Thyroid gland (tissue), 4 donors: ENCODE measurements at regions not wholly inside any gene's neighbourhood (a gene's known extent, or its start where the extent isn't known, plus 50 kb on each side); places are given as distances from the start of the nearest gene placed in this dataset.

Experiments
- DNase-seq, 2 donors: peaks; one replicate each; pipeline ENCODE4 v3.0.0-alpha.2; 2019
- H3K27ac ChIP-seq, 3 donors: fragments of 200-600 bp; sonication (generic); 1 replicate in 2 of 3; 2 replicates in 1 of 3; pipeline ENCODE4 v1.5.1; 2016 to 2019; ENCODE audit warnings: mild to moderate bottlenecking in 1 of 3, moderate library complexity in 1 of 3
- H3K27me3 ChIP-seq: fragments of 200-600 bp; sonication (generic); one replicate; pipeline ENCODE4 v1.5.1; 2019
- H3K36me3 ChIP-seq, 2 donors: fragments of 200-600 bp; sonication (generic); one replicate each; pipeline ENCODE4 v1.5.1; 2016 to 2019
- H3K4me1 ChIP-seq, 2 donors: fragments of 200-600 bp; sonication (generic); one replicate each; pipeline ENCODE4 v1.5.1; 2017 to 2019
- H3K4me3 ChIP-seq, 3 donors: fragments of 200-600 bp; sonication (generic); replicated peaks in 1 of 3; 1 replicate in 2 of 3; 2 replicates in 1 of 3; pipeline ENCODE4 v1.5.1; 2016; ENCODE audit warnings: mild to moderate bottlenecking in 1 of 3
- H3K9me3 ChIP-seq: fragments of 200-600 bp; sonication (generic); one replicate; pipeline ENCODE4 v1.5.1; 2017
- POLR2A ChIP-seq, 2 donors: fragments of 450-650 bp; IDR thresholded peaks; one replicate each; pipeline ENCODE4 v1.6.1; 2017; ENCODE audit warnings: antibody characterized with exemption in 2 of 2, mild to moderate bottlenecking in 2 of 2, moderate library complexity in 1 of 2
- WGBS, 2 donors: methylation state at CpG; one replicate each; pipeline ENCODE4 v1.1.5; 2017; 5-methylcytosine and 5-hydroxymethylcytosine counted together
- intact Hi-C: fragments of 100-400 bp; cut with DNase I; formaldehyde crosslinking; loops from one replicate; pipeline ENCODE4 v1.15.1; 2023
- TF ChIP-seq, protein P1 (sequence below), 6 experiments: fragments of 200-600 bp in 3 of 6; fragments of 450-650 bp in 3 of 6; sonication (generic) in 3 of 6; IDR thresholded peaks; one replicate each; pipeline ENCODE4 v1.5.1; 2016 to 2019; ENCODE audit warnings: antibody characterized with exemption in 6 of 6, mild to moderate bottlenecking in 2 of 6, inconsistent platforms in 1 of 6, moderate library complexity in 1 of 6

DNA sequence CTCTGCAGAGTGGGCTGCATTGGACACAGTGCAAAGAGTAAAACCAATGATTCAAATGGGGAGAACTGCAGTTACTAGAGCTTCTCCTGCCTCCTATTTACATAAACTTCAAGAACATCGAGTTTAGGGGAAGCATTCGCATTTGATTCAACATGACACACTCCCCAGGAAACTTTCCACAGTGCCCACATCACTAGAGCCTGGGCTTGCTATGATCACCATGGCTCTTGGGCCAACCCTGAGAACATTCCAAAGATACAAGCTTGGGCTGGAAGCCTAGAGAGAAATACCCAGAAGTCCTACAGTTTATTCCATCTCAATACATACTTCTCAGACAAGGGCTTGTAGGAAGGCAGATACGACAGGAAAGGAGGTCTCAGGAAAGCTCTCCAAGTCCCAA lies 337.9 kb downstream of the CD83 start:
- Histone ChIP-seq H3K4me1 (peaks cover 0 to 5% of the 10 kb centered on the region in 2 donors), H3K27ac (no peak overlapping the region), H3K27me3 (no peaks in the 10 kb centered on the region), H3K9me3 (no peaks in the 10 kb centered on the region), H3K36me3 (no peaks in the 10 kb centered on the region), H3K4me3 (no peak overlapping the region)
- 83% methylated on average over 3 of the region's 3 CpGs for WGBS, 2 donors
- intact Hi-C loops = no loop called here
- TF ChIP-seq, protein P1, sequence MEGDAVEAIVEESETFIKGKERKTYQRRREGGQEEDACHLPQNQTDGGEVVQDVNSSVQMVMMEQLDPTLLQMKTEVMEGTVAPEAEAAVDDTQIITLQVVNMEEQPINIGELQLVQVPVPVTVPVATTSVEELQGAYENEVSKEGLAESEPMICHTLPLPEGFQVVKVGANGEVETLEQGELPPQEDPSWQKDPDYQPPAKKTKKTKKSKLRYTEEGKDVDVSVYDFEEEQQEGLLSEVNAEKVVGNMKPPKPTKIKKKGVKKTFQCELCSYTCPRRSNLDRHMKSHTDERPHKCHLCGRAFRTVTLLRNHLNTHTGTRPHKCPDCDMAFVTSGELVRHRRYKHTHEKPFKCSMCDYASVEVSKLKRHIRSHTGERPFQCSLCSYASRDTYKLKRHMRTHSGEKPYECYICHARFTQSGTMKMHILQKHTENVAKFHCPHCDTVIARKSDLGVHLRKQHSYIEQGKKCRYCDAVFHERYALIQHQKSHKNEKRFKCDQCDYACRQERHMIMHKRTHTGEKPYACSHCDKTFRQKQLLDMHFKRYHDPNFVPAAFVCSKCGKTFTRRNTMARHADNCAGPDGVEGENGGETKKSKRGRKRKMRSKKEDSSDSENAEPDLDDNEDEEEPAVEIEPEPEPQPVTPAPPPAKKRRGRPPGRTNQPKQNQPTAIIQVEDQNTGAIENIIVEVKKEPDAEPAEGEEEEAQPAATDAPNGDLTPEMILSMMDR (IDR thresholded peaks at IDR 0.05) = no peak
- TF ChIP-seq POLR2A (IDR thresholded peaks at IDR 0.05) = no peak
- DNase-seq = no peak

DNA sequence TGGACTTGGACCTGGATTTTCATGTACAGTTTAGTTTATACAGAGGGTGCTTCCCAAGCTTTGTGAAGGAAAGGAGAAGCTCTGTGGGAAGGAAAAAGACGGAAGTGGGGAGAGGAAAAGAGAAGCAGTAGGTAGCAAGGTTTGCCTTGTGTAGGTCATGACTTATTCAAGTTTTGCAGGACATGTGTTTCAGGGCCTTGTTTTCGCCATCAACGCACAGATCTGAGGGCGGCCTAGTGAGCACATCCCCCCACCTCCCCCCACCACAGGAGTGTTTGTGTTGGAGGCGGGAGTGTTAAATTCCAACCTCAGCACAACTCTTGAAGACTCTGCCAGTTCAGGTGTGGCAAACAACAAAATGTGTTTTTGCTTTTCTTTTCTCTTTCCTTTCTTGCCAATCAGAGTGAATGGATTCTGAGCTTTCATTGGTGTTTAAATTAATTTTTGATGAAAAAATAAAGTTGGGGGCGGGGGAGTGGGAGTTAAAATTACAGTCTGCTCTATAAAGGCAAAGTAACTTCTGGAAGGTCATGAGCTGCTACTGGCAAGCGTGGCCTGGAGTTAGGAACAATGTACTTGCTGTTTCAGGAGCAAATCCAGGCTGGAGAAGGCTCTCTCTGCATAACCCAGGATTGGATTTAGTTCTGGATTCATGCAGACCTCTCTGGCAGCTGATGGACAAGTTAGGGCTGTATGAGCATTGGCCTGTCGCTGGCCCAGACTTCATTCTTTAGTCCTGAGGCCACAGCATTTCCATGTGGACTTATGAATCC lies 338.5 kb downstream of the CD83 start:
- TF ChIP-seq, protein P1 (IDR thresholded peaks at IDR 0.05) = no peak
- TF ChIP-seq POLR2A (IDR thresholded peaks at IDR 0.05) = no peak
- Histone ChIP-seq H3K27me3 (no peaks in the 10 kb centered on the region), H3K27ac (no peak overlapping the region), H3K36me3 (no peaks in the 10 kb centered on the region), H3K4me1 (peaks cover 0 to 5% of the 10 kb centered on the region in 2 donors), H3K4me3 (no peak overlapping the region), H3K9me3 (no peaks in the 10 kb centered on the region)
- intact Hi-C loops = no loop called here
- WGBS, 2 donors = 79 to 82% methylated on average over 8 of the region's 8 CpGs
- no peak for DNase-seq

DNA sequence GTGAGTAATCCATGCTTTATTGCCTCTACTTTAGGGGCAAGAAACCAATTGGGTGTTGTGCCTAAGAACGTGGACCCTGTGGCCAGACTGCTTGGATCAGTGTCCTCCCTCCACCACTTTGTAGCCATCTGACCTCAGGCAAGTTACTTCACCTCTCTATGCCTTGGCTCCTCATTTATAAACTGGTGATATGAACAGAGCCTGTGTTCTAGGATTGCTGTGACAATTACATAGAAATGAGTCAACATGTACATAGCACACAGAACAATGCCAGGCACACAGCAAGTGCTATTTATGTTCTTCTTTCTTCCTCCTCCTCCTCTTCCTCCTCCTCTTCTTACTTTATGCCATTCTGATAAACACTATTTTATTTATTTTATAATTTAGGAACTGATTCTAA lies 339.4 kb downstream of the CD83 start:
- TF ChIP-seq POLR2A (IDR thresholded peaks at IDR 0.05) = no peak
- TF ChIP-seq, protein P1 (IDR thresholded peaks at IDR 0.05) = no peak
- no peaks in the 10 kb centered on the region for H3K36me3 ChIP-seq
- H3K4me1 ChIP-seq = peaks cover 0 to 5% of the 10 kb centered on the region in 2 donors
- no peak for DNase-seq
- no peaks in the 10 kb centered on the region for H3K9me3 ChIP-seq
- H3K4me3 ChIP-seq = no peak overlapping the region
- 100% methylated on average over 1 of the region's 1 CpG for WGBS, 2 donors
- H3K27ac ChIP-seq = no peak overlapping the region
- intact Hi-C loops = no loop called here
- H3K27me3 ChIP-seq = no peaks in the 10 kb centered on the region

DNA sequence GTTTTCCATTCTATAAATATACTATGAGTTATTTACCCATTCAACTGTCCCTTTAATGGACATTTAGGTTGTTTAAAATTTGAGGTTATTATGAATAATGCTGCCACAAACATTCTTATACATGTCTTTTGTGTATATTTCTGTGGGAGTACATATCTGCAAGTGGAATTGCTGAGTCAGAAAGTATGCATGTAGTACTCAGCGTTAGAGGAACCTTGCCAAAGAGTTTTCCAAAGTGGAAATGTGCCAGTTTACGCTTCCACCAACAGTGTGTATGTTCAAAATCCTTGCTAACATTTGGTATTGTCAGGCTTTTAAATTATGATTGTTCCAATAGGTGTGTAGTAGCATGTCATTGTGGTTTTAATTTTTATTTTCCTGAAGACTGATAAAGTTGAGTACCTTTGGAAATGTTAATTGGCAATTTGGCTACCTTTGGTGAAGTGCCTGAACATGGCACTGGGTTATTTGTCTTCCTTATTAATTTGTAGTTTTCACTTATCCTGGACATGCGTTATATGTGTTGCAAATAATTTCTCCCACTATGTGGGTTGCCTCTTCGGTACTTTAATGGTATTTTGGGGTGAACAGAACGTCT lies 341.2 kb downstream of the CD83 start:
- Histone ChIP-seq H3K4me3 (no peak overlapping the region), H3K27me3 (no peaks in the 10 kb centered on the region), H3K36me3 (no peaks in the 10 kb centered on the region), H3K9me3 (no peaks in the 10 kb centered on the region), H3K27ac (no peak overlapping the region), H3K4me1 (peaks cover 0 to 5% of the 10 kb centered on the region in 2 donors)
- intact Hi-C loops = no loop called here
- WGBS, 2 donors = 70 to 73% methylated on average over 5 of the region's 5 CpGs
- TF ChIP-seq, protein P1 (IDR thresholded peaks at IDR 0.05) = no peak
- no peak for TF ChIP-seq POLR2A (IDR thresholded peaks at IDR 0.05)
- DNase-seq = peak; percentile 12 to 18

DNA sequence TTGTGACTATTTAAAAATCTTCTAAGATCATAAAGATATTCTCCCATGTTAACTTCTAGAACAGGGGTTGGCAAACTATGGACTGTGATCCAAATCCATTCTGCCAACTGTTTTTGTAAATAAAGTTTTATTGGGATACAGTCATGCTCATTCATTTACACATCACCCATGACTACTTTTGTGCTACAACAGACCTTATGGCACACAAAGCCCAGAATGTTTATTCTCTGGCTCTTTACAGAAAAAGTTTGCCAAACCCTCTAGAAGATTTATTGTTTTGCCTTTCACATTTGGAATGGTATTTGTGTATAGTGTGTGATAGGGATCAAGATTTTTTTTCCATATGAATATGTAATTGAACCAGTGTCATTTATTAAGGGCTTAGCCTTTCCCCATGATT lies 341.7 kb downstream of the CD83 start:
- DNase-seq = no peak
- intact Hi-C loops = no loop called here
- Histone ChIP-seq H3K36me3 (no peaks in the 10 kb centered on the region), H3K4me3 (no peak overlapping the region), H3K9me3 (no peaks in the 10 kb centered on the region), H3K4me1 (peaks cover 0 to 5% of the 10 kb centered on the region in 2 donors), H3K27ac (no peak overlapping the region), H3K27me3 (no peaks in the 10 kb centered on the region)
- TF ChIP-seq POLR2A (IDR thresholded peaks at IDR 0.05) = no peak
- TF ChIP-seq, protein P1 (IDR thresholded peaks at IDR 0.05) = no peak
